Smooth muscle cell of the brain vasculature (primary cell): ENCODE measurements at regions not wholly inside any gene's neighbourhood (a gene's known extent, or its start where the extent isn't known, plus 50 kb on each side); places are given as distances from the start of the nearest gene placed in this dataset.
"Not testable (repeated sequence)": the region's sequence is repeated elsewhere in the genome, so short reads cannot be mapped to it uniquely, and the experiment has no call there.

Experiments
- DNase-seq: peaks from one replicate; pipeline ENCODE4 v3.0.0-alpha.2; 2012; ENCODE audit warnings: low read depth, low spot score

DNA sequence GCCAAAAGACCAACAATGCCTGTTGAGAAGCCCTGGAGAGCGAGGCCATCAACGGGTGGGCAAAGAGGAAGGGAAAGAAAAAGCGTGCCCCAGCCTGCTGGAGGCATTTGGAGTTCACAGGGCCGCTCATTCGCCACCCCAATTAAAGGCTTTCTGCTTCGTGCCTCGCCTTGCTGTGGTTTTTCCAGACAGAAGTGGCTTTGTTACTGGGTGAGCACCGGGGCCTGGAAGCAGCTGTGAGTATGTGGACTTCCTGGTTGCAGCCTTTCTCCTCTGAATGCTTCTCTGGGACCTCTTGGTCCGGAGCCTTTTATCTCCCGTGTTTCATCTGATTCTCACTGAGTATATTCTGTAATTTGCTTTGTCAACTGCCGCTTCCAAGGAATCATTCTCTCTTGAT lies 118.1 kb upstream of the EGR2 start:
- DNase-seq: no peak

DNA sequence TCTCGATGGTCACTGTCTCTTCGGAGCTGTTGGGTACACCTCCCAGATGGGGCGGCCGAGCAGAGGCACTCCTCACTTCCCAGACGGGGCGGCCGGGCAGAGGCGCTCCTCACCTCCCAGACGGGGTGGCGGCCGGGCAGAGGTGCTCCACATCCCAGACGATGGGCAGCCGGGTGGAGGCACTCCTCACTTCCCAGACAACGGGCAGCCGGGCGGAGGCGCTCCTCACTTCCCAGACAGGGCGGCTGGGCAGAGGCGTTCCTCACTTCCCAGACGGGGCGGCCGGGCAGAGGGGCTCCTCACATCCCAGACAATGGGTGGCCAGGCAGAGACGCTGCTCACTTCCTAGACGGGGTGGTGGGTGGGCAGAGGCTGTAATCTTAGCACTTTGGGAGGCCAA lies 112.6 kb upstream of the EGR2 start:
- not testable (repeated sequence) for DNase-seq

DNA sequence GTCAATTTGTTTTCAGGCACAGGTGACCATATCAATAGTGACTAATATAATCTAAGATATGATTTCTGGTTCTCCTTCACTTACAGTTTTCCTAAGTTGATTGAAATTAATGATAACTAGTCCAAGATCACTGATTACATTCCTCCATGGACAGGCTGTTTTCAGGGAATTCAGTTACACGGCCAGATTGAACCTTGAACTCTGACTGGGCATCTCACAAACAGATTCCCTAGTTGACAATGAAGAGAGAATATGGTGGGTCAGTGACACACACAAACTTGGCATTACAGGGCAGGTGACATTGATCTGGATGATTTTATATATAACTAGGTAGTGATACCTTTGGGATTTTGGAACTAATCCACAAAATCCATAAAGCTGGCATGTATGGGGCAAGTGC lies 110.2 kb upstream of the EGR2 start:
- DNase-seq: no peak

DNA sequence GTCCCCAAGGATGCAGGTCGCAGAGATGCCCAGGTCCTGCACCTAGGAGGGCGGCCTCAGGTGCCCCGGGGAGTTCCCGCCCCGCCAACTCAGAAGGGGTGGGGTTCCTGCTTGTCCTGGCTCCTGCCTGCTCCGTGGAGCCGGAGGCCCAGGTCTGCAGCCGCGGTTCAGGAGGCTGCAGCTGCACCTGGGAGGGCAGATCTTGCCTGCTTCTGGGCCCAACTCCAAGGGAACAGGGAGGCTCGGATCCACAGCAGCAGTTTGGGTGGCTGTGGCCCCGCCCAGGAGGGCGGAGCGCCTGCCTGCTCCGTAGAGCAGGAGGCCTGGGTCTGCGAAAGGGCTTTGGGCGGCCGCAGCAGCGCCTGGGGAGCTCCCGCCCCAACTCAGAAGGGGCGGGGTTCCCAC lies 108.2 kb upstream of the EGR2 start:
- no peak for DNase-seq

DNA sequence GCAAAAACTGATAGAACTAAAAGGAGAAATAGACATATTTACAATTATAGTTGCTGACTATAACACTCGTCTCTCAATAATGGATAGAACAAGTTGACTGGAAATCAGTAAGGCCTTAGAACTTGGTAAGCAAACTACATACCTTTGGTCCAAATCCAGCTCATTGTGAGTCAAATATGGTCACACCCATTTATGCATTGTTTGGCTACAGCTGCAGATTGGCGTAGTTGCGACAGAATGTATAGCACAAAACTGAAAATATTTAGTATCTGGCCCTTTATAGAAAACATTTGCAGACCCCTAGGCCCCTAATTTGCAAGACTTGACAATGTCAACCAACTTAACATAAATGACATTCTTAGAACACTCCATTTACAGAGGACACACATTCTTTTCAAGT lies 103.6 kb upstream of the EGR2 start:
- no peak for DNase-seq

DNA sequence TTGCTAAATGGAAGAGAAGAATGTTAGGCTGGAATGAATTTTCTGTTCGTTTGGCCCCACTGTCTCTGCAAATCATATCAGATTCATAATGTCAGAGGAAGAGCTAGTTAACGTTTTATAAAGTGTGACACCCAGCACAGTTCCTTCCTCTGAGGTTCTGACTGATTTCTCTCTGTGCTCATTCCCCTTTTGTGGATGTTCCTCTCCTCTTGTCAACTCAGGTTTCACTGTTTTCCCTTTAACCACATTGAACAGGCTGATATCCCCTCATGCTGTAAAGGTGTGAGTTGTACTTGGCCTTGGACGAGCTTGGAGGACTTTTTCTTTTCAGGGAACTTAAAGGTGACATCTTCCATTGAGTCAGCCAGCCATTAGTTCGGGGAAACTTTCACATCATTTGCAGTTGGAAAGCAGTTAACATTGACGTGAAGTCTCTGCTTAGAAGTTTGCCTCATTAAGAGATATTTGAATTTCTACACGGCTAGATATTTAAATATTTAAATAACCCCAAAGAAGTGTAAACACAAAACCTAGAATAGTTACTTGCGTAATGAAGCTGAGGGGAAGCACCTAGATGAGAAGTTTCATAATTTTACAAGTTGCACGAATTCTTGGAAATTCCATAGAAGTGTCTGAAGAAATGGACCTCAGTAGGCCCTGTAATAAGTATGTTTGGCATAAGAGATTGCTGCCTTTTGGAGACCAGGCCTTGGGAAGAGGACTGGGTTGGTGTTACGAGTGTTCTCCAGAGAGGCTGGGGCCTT lies 101.5 kb upstream of the EGR2 start:
- no peak for DNase-seq

DNA sequence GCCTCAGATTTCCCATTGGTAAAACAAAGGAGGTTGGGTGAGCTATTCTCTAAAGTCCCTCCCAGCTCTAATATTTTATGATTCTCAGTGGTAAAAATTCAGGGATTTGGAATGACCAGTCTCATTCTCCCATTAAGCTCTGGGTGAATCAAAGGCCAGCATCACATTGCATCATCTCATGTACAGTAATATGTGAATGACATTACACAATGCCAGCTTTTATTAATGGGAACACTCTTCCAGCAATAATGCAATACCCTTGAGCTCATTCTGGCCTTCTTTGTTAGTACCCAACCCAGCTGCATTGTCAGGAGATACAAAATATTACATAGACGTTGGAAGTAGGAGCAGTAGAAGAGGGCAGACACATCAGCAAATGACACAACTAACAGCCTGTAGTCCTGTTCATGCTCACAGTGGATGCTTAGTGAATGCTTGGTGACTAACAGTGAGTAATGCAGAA lies 100.0 kb upstream of the EGR2 start:
- DNase-seq: no peak

DNA sequence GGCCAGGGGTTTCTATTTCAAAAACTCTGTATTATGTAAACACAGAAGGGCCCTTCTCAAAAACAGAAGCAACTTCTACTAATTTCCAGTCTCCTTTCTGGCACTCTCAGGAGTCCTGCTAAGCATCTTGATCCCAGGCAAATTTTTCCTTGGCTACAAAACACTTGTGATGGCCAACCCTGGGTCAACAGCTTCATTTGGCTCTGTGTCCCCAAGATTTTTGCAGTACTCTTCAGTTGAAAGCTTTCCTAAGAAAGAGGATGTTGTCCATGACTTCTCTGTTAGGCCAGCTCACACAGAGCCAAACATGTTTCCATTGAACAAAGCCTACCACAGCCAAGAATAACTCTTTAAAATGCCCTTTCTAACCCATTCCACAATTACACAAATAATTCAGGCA lies 99.0 kb upstream of the EGR2 start:
- no peak for DNase-seq

DNA sequence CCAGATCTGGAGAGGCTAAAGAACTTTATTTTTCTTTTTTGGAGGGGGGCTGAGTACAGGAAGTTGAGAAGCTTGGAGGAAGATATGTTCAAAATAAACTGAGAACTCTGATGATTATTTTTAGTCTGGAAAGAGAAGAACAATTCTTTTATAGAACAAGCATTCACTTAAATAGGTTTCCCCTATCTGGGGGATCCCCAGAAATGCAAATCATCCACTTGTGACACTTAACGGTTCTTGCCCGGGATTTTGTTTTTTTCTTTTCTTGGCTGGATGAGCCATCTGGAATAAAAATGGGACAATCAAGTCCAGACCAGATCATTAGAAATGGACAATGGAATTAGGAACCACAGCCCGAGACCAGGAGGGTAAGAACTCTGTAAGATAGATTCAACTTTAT lies 95.9 kb upstream of the EGR2 start:
- DNase-seq: no peak

DNA sequence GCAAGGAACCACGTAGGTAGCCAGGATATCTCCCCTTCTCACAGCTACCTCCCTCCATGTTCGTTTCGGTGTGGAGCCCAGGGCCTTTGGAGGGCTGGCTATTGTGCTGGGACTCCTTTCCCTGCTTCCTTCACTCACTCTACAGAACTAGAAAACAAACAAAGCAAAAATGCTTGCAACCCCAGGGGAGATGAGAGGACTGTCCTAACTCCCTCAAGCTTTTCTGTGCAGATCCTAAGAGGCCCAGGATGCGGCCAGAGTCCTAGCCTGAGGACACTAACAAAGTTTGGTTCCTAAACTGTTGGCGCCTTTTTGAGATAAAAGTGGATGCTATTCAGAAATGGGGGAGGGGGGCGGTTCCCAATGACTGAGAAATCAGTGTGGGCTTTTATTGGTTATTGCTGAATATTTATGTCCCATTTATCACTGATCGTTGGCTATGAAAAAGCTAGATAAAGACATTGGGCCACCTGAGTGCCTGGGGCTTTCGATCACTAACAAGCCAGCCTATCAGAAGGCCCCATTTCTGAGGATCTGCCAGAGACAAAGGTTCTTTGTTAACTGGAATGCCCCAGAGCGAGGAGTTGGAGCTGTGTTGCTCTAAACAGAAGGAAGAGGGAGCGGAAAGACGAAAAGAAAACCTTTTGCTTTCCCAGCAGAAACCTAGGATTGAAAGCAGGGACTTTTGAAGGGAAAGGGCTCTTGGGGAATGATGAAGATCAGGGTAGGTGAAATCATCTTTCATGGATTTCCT lies 95.2 kb upstream of the EGR2 start:
- no peak for DNase-seq

DNA sequence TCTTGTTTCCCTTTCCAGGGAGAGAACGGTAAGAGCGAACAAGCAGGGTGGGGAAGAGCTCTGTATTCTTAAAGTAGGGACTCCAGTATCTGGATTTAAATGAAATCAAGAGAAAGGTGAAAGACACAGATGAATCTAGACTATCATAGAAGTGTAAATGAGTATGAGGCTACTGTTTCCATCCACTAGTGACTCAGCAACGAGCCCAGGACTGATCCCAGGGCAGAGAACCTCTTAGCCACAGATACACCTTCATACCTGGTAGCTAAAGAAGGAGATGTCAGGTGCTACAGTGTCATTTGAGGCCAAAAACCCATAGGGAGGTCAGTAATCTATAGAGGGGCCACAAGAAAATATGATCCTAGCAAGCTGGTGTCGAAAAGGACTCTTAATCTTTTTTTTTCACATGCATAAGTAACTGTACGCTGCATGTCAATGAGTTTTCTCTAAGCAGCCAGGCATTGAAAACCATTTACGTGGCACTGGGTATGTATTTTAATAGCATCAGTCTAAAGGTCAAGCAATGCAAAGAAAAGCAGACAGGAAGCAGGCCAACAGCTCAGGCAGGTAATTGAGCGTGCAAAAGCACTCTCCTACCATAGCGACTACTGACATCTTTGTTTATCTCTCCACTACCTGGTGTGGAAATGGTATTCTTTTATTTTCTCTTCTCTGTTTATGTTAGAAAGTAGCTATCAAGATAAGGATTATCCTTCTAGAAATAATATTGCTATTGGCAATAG lies 91.5 kb upstream of the EGR2 start:
- DNase-seq: no peak

DNA sequence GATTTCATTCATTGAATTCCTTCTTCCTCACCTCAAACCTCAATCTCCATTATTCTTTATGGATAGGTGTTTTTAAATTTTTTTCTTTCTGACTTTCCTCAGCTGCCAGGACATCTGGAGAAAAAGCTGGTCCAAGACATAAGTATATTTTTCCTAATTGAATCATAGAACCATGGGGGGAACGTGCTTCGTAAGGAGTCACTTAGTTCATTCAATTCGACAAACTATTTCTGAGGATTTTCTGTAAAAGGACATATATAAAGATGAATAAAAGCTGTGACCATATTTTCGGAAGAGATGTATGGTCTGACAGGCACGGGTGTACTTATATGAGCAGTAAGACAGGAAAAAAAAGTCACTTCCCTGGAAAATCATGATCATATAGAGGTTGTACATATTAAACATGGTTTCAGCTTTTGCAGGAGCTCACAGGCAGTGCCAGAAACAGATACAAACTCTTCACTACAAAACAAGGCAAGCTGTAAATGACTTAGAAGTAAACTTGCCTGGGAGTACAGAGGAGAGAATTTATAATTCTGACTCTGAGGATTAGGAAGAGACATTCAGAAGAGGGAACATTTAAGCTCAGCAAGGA lies 88.2 kb upstream of the EGR2 start:
- DNase-seq: no peak

DNA sequence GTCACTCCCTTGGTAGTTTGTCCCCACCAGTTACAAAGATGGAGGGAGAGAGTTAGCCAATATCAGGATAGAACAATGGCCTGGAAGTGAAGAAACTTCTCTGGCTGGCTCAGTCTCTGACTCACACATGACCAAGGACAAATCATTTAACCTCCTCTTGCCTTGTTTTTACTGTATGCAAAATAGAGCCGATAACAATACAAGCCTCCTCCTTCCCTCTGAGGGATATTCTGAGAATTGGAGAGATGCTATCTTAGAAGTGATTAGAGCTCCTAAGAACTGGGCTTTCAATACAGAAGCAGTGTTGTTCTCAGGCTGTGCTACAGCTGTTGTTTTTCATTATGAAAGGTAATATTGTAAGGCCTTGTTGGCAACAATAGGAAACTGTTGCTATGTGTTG lies 87.7 kb upstream of the EGR2 start:
- DNase-seq: no peak

DNA sequence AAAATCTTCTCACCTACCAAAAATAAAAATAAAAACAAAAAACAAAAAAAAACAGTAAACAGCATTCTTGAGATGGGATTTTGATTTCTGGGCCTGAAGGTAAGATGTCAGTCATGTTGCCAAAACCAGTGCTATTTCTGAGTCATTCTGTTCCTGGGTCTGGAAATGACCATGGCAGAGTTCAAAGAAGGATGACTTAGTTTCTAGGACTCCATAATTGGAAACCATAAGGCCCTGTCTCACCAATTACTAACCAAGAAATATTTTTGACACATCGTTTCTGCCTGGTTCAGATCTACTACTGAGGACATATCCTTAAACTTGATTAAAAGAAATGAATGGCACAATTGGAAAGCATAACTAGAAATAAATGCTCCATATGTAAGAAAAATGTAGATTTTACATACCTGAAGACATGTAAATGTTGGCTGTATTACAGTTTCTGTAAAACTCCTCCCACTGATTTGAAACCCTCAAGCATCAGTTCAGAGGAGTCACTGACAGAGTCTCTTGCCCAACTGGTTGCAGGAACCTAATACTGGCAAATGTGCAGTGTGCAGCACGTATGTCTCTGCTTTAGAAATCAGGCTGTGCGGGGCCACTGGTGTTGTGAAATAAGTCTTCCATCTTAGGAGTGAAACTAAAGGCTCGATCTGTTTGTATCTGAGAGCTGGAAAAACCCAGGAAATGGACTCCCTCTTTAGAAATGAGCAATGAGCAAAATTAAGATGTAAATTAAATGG lies 84.8 kb upstream of the EGR2 start:
- DNase-seq: no peak

DNA sequence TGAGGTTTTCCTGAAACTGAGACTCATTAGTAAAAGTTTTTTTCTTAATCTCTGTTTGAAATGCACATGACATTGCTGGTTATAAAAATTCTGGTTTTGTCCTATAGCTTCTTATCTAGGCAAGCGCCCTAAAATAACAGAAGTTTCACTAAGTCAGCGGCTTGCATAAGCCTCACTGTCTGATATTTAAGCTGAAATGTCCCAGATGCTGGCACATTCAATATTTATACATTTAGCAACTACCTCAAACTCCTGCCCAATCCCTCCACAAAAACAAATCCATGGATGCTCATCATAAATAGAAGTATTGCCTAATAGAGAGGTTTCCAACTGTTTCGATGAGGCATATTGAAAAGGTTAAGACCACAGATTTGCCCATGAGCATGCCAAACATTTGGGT lies 83.1 kb upstream of the EGR2 start:
- no peak for DNase-seq

DNA sequence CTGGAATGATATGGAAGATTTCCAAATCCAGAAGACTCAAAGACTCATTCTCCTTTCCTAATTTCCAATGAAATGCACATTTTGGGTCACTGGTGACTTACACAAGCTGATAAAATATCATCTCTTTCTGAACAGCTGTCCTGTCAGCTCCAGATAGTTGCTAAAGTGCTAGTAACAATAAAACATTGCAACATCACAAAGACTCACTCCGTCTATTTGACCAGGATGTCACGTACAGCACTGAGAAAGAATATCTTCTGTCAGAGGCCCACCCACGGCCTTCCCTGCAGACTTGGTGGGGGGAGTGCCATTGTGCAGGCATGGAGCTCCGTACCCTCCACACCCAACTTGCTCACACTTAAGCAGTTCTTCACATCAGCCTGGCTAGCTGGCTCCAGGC lies 78.9 kb upstream of the EGR2 start:
- no peak for DNase-seq

DNA sequence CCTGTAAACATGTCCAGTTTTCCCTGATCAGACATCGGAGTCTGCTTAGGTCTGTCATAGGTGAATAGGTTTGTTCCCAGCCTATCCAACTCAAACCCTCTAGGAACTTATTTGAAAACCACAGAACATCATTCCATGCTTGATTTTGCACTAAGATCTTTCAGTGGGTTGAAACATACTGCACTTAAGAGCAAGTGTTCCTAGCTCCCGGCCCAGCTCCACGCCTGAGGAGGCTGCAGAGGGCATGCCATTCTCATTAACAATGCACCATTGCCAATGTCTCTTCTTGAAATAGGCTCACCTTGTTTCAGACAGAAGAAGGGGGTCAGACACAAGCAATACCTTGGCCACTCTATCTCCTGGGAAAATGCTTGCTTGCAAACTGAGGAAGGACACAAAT lies 78.0 kb upstream of the EGR2 start:
- DNase-seq: no peak

DNA sequence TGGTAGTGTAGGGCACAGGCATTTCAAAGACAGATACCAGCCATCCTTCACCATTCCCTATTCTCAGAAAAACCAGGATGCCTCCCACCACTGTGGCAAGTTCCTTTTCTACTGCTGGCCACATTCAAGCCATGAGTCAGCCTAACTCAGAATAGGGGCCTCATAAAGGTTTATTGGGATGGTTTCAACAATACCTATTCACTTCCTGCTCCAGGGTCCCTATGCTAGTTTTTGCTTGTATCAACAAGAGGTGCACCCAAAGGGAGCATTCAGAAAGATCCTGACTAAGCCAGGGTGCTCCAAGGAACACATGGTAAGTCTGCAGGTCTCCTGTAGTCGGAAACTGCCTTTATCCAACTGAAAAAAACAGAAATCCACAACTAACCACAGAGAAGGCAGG lies 76.9 kb upstream of the EGR2 start:
- DNase-seq: no peak

DNA sequence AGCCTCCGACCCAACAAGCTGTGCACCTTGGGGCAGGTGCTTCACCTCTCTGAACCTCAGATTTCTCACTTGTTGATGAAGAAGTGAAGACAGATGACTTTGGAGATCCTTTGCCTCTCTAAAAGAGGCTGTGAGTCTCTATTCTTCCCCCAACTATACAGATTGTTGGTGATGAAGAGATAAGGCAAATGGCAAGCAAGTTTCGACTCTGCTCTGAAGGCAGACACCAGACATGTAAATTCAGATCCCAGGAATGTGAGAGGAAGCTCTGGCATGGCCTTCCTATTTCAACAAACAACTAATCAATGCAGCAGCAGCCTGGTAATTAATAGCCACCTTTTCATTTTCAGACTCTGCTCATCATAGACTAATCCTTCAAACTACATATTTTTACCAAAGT lies 74.2 kb upstream of the EGR2 start:
- no peak for DNase-seq

DNA sequence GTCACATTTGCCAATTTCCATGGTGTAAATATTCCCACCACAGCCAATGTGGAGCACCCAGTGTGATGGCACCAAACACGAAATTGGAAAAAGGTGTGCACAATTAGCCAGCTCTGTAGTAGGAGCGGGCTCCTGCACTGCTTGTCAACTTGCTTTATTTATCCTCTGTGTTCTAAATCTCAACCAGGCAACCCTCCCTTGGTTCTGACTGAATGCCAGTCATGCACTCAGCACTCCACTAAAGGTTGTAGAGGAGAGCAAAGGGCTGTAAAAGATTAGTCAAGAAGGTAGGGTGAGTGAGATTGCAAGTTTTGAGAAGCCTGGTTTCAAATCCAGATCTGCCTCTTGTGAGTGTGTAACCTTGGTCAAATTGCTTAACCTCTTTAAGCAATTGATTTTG lies 71.5 kb upstream of the EGR2 start:
- DNase-seq: no peak

DNA sequence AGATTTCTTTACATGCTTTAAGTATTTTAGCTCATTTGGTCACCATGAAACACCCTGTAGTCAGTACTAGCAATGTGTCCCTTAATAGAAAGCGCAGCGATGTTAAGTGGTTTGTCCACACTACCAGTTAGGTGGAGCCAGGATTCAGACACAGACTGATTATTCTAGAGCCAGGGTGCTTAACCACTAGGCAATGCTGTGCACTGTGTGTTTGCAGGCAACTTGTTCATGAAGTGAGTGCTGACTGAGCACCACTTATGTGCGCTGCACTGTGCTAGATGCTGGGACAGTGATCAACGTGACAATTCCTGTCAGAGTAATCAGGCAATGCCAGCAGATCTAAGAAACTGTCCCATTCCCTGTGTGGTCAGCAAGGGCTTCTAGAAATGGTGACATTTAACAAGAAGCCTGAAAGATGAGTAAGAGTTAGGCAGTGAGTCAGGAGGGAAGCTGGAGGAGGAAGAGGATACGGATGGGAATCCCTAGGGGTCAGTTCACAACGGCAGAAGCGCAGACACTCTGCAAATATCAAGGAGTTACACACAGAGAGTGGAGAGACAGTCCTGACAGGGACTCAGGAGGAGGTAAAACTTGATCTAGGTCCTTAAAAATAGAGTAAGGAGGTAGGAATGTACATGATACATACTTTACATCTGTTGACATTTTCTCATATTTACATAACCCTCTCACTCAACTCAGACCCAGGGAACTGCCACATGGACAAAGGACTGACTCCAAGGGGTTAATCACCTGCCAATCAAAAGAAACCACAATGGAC lies 69.7 kb upstream of the EGR2 start:
- DNase-seq: peak; percentile 15
